HG03469 (cell line): ENCODE measurements at regions not wholly inside any gene's neighbourhood (a gene's known extent, or its start where the extent isn't known, plus 50 kb on each side); places are given as distances from the start of the nearest gene placed in this dataset.

Source experiments
- ATAC-seq: cut with Tn5 transposase; IDR thresholded peaks from one replicate; pipeline ENCODE4 v1.9.1; 2021; ENCODE audit warnings: mild to moderate bottlenecking, moderate library complexity, moderate number of reproducible peaks; ENCODE audit not compliant: unreplicated experiment

GRCh38 chr1:163866564-163866963 lies 544.8 kb downstream of the NUF2 start:
- no peak for ATAC-seq

GRCh38 chr1:163870666-163871065 lies 548.9 kb downstream of the NUF2 start:
- ATAC-seq: no peak

GRCh38 chr1:163872067-163872466 lies 550.3 kb downstream of the NUF2 start:
- ATAC-seq: no peak

GRCh38 chr1:163874070-163874469 lies 552.3 kb downstream of the NUF2 start:
- ATAC-seq: no peak

- ATAC-seq: no peak
Observed at GRCh38 chr1:163875200-163875926, 553.6 kb downstream of the NUF2 start.

- ATAC-seq: no peak
Observed at GRCh38 chr1:163875927-163876320, 554.2 kb downstream of the NUF2 start.

- ATAC-seq: no peak
Observed at GRCh38 chr1:163876546-163876945, 554.8 kb downstream of the NUF2 start.

GRCh38 chr1:163877016-163877415 lies 555.3 kb downstream of the NUF2 start:
- ATAC-seq: no peak

GRCh38 chr1:163885510-163885909 lies 563.8 kb downstream of the NUF2 start:
- no peak for ATAC-seq

- ATAC-seq: no peak
Observed at GRCh38 chr1:163896001-163896400, 574.2 kb downstream of the NUF2 start.

GRCh38 chr1:163897412-163898155 lies 575.8 kb downstream of the NUF2 start:
- ATAC-seq: no peak

GRCh38 chr1:163906283-163906682 lies 584.5 kb downstream of the NUF2 start:
- no peak for ATAC-seq

- ATAC-seq: no peak
Observed at GRCh38 chr1:163912170-163912884, 590.6 kb downstream of the NUF2 start.

GRCh38 chr1:163914785-163915413 lies 593.1 kb downstream of the NUF2 start:
- peak; percentile 74 for ATAC-seq

GRCh38 chr1:163922743-163923201 lies 601.0 kb downstream of the NUF2 start:
- ATAC-seq: peak; percentile 82

- no peak for ATAC-seq
Observed at GRCh38 chr1:163924041-163924440, 602.3 kb downstream of the NUF2 start.

GRCh38 chr1:163927493-163927892 lies 605.7 kb downstream of the NUF2 start:
- no peak for ATAC-seq

GRCh38 chr1:163928069-163928468 lies 606.3 kb downstream of the NUF2 start:
- no peak for ATAC-seq

GRCh38 chr1:163928651-163929050 lies 606.9 kb downstream of the NUF2 start:
- ATAC-seq: no peak

- no peak for ATAC-seq
Observed at GRCh38 chr1:163932901-163933300, 611.1 kb downstream of the NUF2 start.

GRCh38 chr1:163933437-163933836 lies 611.7 kb downstream of the NUF2 start:
- ATAC-seq: no peak
